AG04450 (cell line): ENCODE measurements at regions not wholly inside any gene's neighbourhood (a gene's known extent, or its start where the extent isn't known, plus 50 kb on each side); places are given as distances from the start of the nearest gene placed in this dataset.

Source experiments
- CTCF ChIA-PET: fragments of 300-600, 350-600 bp; formaldehyde crosslinking; extraction: SDS; loops from one replicate; lab custom pipeline; 2022; ENCODE audit warnings: antibody characterized with exemption, inconsistent platforms; lab: Charles Lee
- POLR2A ChIA-PET: fragments of 350-600 bp; formaldehyde crosslinking; extraction: SDS; loops from one replicate; lab custom pipeline; 2021; ENCODE audit warnings: antibody characterized with exemption, inconsistent platforms; lab: Yijun Ruan, JAX
- DNase-seq: peaks from one replicate; pipeline ENCODE4 v3.0.0-alpha.2; 2011; ENCODE audit warnings: low read depth, low spot score
- H3K27ac ChIP-seq: one replicate; pipeline ENCODE4 v1.5.1; 2012; ENCODE audit warnings: low read depth, low read length, control low read depth
- H3K27me3 ChIP-seq: one replicate; pipeline ENCODE4 v1.6.0; 2012; ENCODE audit warnings: low read length; ENCODE audit not compliant: control insufficient read depth, insufficient read depth
- H3K4me3 ChIP-seq: 2 replicates; pipeline ENCODE4 v1.5.1; 2011; ENCODE audit warnings: mild to moderate bottlenecking, low read depth, low read length, control low read depth
- H3K9me3 ChIP-seq: 2 replicates; pipeline ENCODE4 v1.5.1; 2012; ENCODE audit warnings: low read length; ENCODE audit not compliant: control insufficient read depth, insufficient read depth
- TF ChIP-seq, protein P1 (sequence below): IDR thresholded peaks from 2 replicates; pipeline ENCODE4 v1.5.1; 2011; ENCODE audit warnings: low read depth, low read length, control low read depth, inconsistent platforms

- H3K27ac ChIP-seq = no peak overlapping the region
- ChIA-PET CTCF (no interaction called here), POLR2A (no interaction called here)
- H3K9me3 ChIP-seq = no peaks in the 10 kb centered on the region
- TF ChIP-seq, protein P1, sequence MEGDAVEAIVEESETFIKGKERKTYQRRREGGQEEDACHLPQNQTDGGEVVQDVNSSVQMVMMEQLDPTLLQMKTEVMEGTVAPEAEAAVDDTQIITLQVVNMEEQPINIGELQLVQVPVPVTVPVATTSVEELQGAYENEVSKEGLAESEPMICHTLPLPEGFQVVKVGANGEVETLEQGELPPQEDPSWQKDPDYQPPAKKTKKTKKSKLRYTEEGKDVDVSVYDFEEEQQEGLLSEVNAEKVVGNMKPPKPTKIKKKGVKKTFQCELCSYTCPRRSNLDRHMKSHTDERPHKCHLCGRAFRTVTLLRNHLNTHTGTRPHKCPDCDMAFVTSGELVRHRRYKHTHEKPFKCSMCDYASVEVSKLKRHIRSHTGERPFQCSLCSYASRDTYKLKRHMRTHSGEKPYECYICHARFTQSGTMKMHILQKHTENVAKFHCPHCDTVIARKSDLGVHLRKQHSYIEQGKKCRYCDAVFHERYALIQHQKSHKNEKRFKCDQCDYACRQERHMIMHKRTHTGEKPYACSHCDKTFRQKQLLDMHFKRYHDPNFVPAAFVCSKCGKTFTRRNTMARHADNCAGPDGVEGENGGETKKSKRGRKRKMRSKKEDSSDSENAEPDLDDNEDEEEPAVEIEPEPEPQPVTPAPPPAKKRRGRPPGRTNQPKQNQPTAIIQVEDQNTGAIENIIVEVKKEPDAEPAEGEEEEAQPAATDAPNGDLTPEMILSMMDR = no peak
- DNase-seq = no peak
- no peak overlapping the region for H3K4me3 ChIP-seq
- H3K27me3 ChIP-seq = no peaks in the 10 kb centered on the region
Measured at GRCh38 chr2:82650038-82650437, 1809.0 kb downstream of the SUCLG1 start.

GRCh38 chr2:82641598-82642180 is 1817.4 kb downstream of the SUCLG1 start:
- TF ChIP-seq, protein P1 = no peak
- ChIA-PET POLR2A (no interaction called here), CTCF (no interaction called here)
- DNase-seq = no peak
- no peaks in the 10 kb centered on the region for H3K27me3 ChIP-seq
- H3K27ac ChIP-seq = no peak overlapping the region
- peaks cover 7% of the 10 kb centered on the region; the same call in 1 of the 2 replicates for H3K9me3 ChIP-seq
- H3K4me3 ChIP-seq = no peak overlapping the region

DNA sequence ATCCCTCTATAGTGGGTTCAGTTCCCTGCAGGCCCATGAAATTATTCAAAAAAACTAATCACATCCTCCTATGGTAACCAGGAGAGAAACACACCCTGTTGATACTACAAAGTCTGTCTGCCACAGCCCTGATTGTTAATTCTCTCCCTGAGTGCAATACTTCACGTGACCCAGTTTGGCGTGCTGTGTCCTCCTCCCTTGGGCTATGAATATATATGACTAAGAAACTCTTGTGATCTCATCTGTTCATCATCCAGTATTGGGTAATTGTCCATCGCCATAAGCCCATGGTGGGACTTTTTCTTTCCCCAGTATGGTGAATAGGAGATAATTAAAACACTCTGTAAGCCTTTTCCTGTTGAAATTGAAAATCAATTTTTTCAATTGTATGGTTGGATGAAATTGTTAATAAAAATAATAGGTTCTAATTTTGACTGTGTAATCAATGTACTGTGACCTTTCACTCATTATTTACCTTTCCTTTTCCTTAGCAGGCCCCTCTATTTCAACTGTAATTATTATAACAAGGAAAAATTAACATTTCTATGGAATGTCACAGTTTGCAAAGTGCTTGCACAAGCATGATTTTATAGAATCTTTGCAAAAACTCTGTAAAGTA is 1822.6 kb downstream of the SUCLG1 start:
- POLR2A ChIA-PET = no interaction called here
- no peak for DNase-seq
- H3K4me3 ChIP-seq = no peak overlapping the region
- H3K27ac ChIP-seq = no peak overlapping the region
- CTCF ChIA-PET = no interaction called here
- TF ChIP-seq, protein P1 = no peak
- H3K27me3 ChIP-seq = no peaks in the 10 kb centered on the region
- H3K9me3 ChIP-seq = no peaks in the 10 kb centered on the region

DNA sequence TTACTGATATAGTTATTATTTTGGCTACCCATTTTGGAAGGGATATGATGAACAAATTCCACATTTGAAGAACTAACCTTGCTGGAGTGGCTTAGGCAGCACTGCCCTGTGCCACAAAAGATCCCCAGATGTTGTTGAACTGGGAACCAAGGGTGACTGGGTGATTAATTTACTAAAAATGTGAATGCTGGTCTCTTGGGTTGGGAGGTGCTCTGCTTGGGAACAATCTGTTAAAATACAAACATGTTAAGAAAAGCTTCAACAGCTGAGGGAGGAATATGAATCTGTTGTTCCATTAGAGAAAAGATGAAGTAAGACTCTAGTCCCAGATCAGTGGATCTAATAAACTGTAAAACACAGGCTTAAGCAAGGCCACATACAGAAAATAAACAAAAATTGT is 1860.1 kb downstream of the SUCLG1 start:
- Histone ChIP-seq H3K4me3 (no peak overlapping the region), H3K9me3 (no peaks in the 10 kb centered on the region), H3K27ac (no peak overlapping the region), H3K27me3 (no peaks in the 10 kb centered on the region)
- TF ChIP-seq, protein P1 = no peak
- ChIA-PET POLR2A (no interaction called here), CTCF (no interaction called here)
- no peak for DNase-seq

- CTCF ChIA-PET = no interaction called here
- no peaks in the 10 kb centered on the region for H3K9me3 ChIP-seq
- TF ChIP-seq, protein P1 = no peak
- POLR2A ChIA-PET = no interaction called here
- no peak overlapping the region for H3K27ac ChIP-seq
- DNase-seq = no peak
- no peaks in the 10 kb centered on the region for H3K27me3 ChIP-seq
- H3K4me3 ChIP-seq = no peak overlapping the region
Measured at GRCh38 chr2:82596581-82596980, 1862.5 kb downstream of the SUCLG1 start.
